A673 (cell line): ENCODE measurements at regions not wholly inside any gene's neighbourhood (a gene's known extent, or its start where the extent isn't known, plus 50 kb on each side); places are given as distances from the start of the nearest gene placed in this dataset.
A peak's percentile ranks its signal among the peaks of the same experiment; 100 is the strongest.

Experiments
- BruUV-seq: library from RNA; stranded (reverse); fragments of 400-500 nt; replicated peaks from 2 replicates; lab custom pipeline; 2021; lab: Mats Ljungman, UMichigan
- CTCF ChIA-PET: fragments of 300-600 bp; sonication (Branson Sonifier 250); formaldehyde crosslinking; loops from one replicate; lab custom pipeline; 2022; ENCODE audit warnings: antibody characterized with exemption; lab: Charles Lee
- POLR2A ChIA-PET: fragments of 300-600 bp; sonication (Branson Sonifier 250); formaldehyde crosslinking; loops from one replicate; lab custom pipeline; 2022; ENCODE audit warnings: antibody characterized with exemption; ENCODE audit not compliant: low non-redundant PET; lab: Charles Lee
- DNase-seq: peaks from one replicate; pipeline ENCODE4 v3.0.0-alpha.2; 2015; ENCODE audit warnings: low spot score
- H3K27ac ChIP-seq: fragments of 200-600 bp; sonication (generic); 2 replicates; pipeline ENCODE4 v1.5.1; 2016; ENCODE audit warnings: mixed run types, low read depth, mild to moderate bottlenecking, mixed read lengths, antibody characterized with exemption, low read length; ENCODE audit not compliant: poor library complexity, severe bottlenecking
- H3K27me3 ChIP-seq: fragments of 200-600 bp; sonication (generic); replicated peaks from 2 replicates; pipeline ENCODE4 v1.6.1; 2017; ENCODE audit warnings: mixed run types, low read depth, mild to moderate bottlenecking, mixed read lengths, antibody characterized with exemption, low read length; ENCODE audit not compliant: insufficient read depth, poor library complexity
- H3K36me3 ChIP-seq: fragments of 200-600 bp; sonication (generic); 2 replicates; pipeline ENCODE4 v1.6.1; 2016; ENCODE audit warnings: mixed run types, mild to moderate bottlenecking, mixed read lengths, antibody characterized with exemption, low read length; ENCODE audit not compliant: insufficient read depth, poor library complexity, severe bottlenecking
- H3K4me1 ChIP-seq: fragments of 200-600 bp; sonication (generic); 2 replicates; pipeline ENCODE4 v1.6.1; 2017; ENCODE audit warnings: mixed run types, mild to moderate bottlenecking, mixed read lengths, antibody characterized with exemption, low read length; ENCODE audit not compliant: insufficient read depth, poor library complexity, severe bottlenecking
- H3K4me3 ChIP-seq: fragments of 200-600 bp; sonication (generic); 2 replicates; pipeline ENCODE4 v1.5.1; 2016; ENCODE audit warnings: low read depth, mixed run types, mild to moderate bottlenecking, mixed read lengths, low read length; ENCODE audit not compliant: poor library complexity, severe bottlenecking
- H3K9me3 ChIP-seq: fragments of 200-600 bp; sonication (generic); 2 replicates; pipeline ENCODE4 v1.6.1; 2016; ENCODE audit warnings: mixed run types, low read depth, mild to moderate bottlenecking, mixed read lengths, antibody characterized with exemption, low read length; ENCODE audit not compliant: poor library complexity, severe bottlenecking
- EZH2 ChIP-seq: fragments of 200-600 bp; sonication (generic); IDR thresholded peaks from 2 replicates; pipeline ENCODE4 v1.6.1; 2017; ENCODE audit warnings: borderline replicate concordance, low read depth, mild to moderate bottlenecking, mixed read lengths, antibody characterized with exemption, low read length; ENCODE audit not compliant: poor library complexity, severe bottlenecking
- intact Hi-C: fragments of 100-400 bp; cut with micrococcal nuclease; formaldehyde crosslinking; loops from one replicate; pipeline ENCODE4 v1.10.0; 2022; ENCODE audit not compliant: unreplicated experiment
- TF ChIP-seq, protein P1 (sequence below): fragments of 300-800, 200-600 bp; sonication (generic); conservative IDR thresholded peaks from 2 replicates; pipeline ENCODE4 v1.5.1; 2017; ENCODE audit warnings: low read depth, mild to moderate bottlenecking, antibody characterized with exemption, low read length, moderate library complexity, mixed read lengths

DNA sequence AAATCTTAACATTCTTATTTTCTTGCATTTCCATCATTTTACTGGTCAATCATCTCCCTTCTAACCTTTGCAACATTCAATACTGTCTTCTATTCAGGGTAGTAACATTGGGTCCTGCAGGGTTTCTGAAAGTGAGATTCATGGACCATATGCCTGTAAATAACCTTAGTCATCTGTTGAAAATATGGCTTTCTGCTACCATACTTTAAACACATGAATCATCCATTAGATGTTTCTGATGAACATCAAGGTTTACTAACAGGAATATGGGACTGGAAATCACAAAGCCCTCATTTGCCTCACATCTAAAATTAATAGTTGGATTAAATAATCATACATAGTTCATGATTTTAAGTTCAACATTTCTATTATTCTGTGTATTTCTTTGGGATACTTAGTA, 475.9 kb upstream of the MARCKS start:
- no peak overlapping the region for H3K4me3 ChIP-seq
- no peaks in the 10 kb centered on the region for H3K36me3 ChIP-seq
- POLR2A ChIA-PET, result no interaction called here
- DNase-seq, result no peak
- H3K27me3 ChIP-seq, result no peaks in the 10 kb centered on the region
- intact Hi-C loops, result no loop called here
- TF ChIP-seq, protein P1, sequence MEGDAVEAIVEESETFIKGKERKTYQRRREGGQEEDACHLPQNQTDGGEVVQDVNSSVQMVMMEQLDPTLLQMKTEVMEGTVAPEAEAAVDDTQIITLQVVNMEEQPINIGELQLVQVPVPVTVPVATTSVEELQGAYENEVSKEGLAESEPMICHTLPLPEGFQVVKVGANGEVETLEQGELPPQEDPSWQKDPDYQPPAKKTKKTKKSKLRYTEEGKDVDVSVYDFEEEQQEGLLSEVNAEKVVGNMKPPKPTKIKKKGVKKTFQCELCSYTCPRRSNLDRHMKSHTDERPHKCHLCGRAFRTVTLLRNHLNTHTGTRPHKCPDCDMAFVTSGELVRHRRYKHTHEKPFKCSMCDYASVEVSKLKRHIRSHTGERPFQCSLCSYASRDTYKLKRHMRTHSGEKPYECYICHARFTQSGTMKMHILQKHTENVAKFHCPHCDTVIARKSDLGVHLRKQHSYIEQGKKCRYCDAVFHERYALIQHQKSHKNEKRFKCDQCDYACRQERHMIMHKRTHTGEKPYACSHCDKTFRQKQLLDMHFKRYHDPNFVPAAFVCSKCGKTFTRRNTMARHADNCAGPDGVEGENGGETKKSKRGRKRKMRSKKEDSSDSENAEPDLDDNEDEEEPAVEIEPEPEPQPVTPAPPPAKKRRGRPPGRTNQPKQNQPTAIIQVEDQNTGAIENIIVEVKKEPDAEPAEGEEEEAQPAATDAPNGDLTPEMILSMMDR, result no peak
- no peak for TF ChIP-seq EZH2
- CTCF ChIA-PET, result no interaction called here
- H3K27ac ChIP-seq, result no peak overlapping the region
- no TSS peak for BruUV-seq
- H3K4me1 ChIP-seq, result peaks cover 16% of the 10 kb centered on the region
- no peaks in the 10 kb centered on the region for H3K9me3 ChIP-seq

DNA sequence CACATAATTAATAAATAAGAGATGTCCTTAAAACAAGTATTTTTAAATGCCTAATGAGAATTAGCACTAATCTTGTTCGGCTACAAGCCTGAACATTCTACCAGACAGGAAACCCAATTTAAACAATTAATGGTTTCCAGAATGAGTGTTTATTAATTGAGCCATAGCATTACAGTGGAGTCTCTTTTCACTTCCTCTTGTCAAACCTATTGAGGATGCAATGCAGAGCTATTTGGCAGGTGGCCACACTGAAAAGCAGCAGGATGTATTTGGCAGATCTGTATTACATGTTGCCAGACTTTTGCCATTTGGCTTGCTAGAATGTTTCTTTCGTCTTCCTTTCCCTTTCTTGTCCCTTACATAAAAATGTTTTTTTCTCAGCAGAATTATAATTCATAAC, 475.2 kb upstream of the MARCKS start:
- Histone ChIP-seq H3K27me3 (no peaks in the 10 kb centered on the region), H3K4me3 (no peak overlapping the region), H3K9me3 (no peaks in the 10 kb centered on the region), H3K36me3 (no peaks in the 10 kb centered on the region), H3K4me1 (peaks cover 11% of the 10 kb centered on the region), H3K27ac (no peak overlapping the region)
- ChIA-PET POLR2A (no interaction called here), CTCF (no interaction called here)
- peak; percentile 89 for DNase-seq
- TF ChIP-seq EZH2, result no peak
- TF ChIP-seq, protein P1, result no peak
- BruUV-seq, result no TSS peak
- intact Hi-C loops, result no loop called here

DNA sequence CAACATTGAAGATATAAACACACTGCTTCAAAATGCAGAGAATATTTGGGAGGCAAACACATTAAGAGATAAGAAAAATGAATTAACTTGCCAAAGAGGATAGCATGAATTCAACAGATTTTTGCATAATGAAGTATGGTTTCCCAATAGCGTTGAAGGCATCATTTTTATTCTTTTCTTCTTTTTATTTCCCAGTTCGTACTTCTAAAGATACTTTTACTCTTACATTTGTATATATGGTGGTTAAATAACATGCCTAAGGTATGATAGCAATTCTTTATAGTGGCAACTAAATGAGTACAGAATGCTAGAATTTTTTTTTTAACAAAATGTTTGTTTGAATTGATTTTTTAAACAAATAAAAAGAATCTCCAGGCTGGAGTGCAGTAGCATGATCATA, 473.4 kb upstream of the MARCKS start:
- CTCF ChIA-PET, result no interaction called here
- TF ChIP-seq, protein P1, result no peak
- TF ChIP-seq EZH2, result no peak

More for the DNA sequence above, 473.4 kb upstream of the MARCKS start:
- Histone ChIP-seq H3K4me1 (peaks cover 11% of the 10 kb centered on the region), H3K9me3 (no peaks in the 10 kb centered on the region), H3K36me3 (no peaks in the 10 kb centered on the region), H3K27ac (no peak overlapping the region), H3K27me3 (no peaks in the 10 kb centered on the region), H3K4me3 (no peak overlapping the region)
- BruUV-seq, result no TSS peak
- POLR2A ChIA-PET, result no interaction called here
- intact Hi-C loops, result no loop called here
- no peak for DNase-seq
